Heart left ventricle (tissue), 13 donors: ENCODE measurements at regions not wholly inside any gene's neighbourhood (a gene's known extent, or its start where the extent isn't known, plus 50 kb on each side); places are given as distances from the start of the nearest gene placed in this dataset.

Experiments
- CTCF ChIP-seq, 12 donors: fragments of 200-600 bp; sonication (generic) in 4 of 12; IDR thresholded peaks; one replicate each; pipeline versions ENCODE4 v1.5.0 to v1.8.0; 2018 to 2022; ENCODE audit warnings: antibody characterized with exemption in 12 of 12, mild to moderate bottlenecking in 5 of 12
- POLR2A ChIP-seq, 2 donors: fragments of 450-650 bp; IDR thresholded peaks; one replicate each; pipeline ENCODE4 v1.6.1; 2017; ENCODE audit warnings: antibody characterized with exemption in 2 of 2, mild to moderate bottlenecking in 2 of 2, moderate library complexity in 2 of 2
- donor health status: ischemic (EF 13 %, LVEDD 7.1; RV severe dilation, severe dysfunction).
- donor health status: DM: no; HTN: yes; CAD: no.
- donor health status: DM: no; HTN: no; CAD: no.
- donor health status: ischemic (EF 25% LVEDD 6.9; RV normal size, moderate dysfunction).
- donor health status: ischemic (EF 25% LVEDD 5.7; RV mildly dilated, moderate dysfunction).
- donor health status: ischemic (EF 35%, LVEDD 5.7; RV mildly dilated, moderate dysfunction).
- donor health status: nonischemic (EF 11% LVEDD 7.7; RV severe dilation, severe dysfunction).
- donor health status: DM: yes; HTN: yes; CAD: no.
- donor health status: PGD.
- donor health status: ischemic (EF 29% LVEDD 5.4; RV normal size, mild dysfunction).
- donor health status: nonischemic (EF 23%, LVEDD 6.1; RV moderate dilation, normal function).

GRCh38 chr2:60321816-60322215, 231.6 kb downstream of the BCL11A start:
- TF ChIP-seq CTCF (IDR thresholded peaks at IDR 0.05), result no peak
- TF ChIP-seq POLR2A (IDR thresholded peaks at IDR 0.05), result no peak
